ENCODE measurements at regions not wholly inside any gene's neighbourhood (a gene's known extent, or its start where the extent isn't known, plus 50 kb on each side); places are given as distances from the start of the nearest gene placed in this dataset.

GRCh38 chr21:38986806-38987632, 181.3 kb downstream of the ETS2 start:
- no peak overlapping the region for H3K4me3 ChIP-seq (ENCODE audit: low read depth, low read length)

GRCh38 chr21:38986406-38986805, 180.7 kb downstream of the ETS2 start:
- H3K4me3 ChIP-seq (ENCODE audit: low read depth, low read length), result no peak overlapping the region

GRCh38 chr21:38985568-38986378, 180.0 kb downstream of the ETS2 start:
- H3K4me3 ChIP-seq (ENCODE audit: low read depth, low read length), result no peak overlapping the region

- no peak overlapping the region for H3K4me3 ChIP-seq (ENCODE audit: low read depth, low read length)
Observed at GRCh38 chr21:38984982-38985567, 179.3 kb downstream of the ETS2 start.

- H3K4me3 ChIP-seq (ENCODE audit: low read depth, low read length), result no peak overlapping the region
Observed at GRCh38 chr21:38984568-38984967, 178.8 kb downstream of the ETS2 start.

GRCh38 chr21:38983560-38983959, 177.8 kb downstream of the ETS2 start:
- no peak overlapping the region for H3K4me3 ChIP-seq (ENCODE audit: low read depth, low read length)

- no peak overlapping the region for H3K4me3 ChIP-seq (ENCODE audit: low read depth, low read length)
Observed at GRCh38 chr21:38982804-38983203, 177.1 kb downstream of the ETS2 start.

- H3K4me3 ChIP-seq (ENCODE audit: low read depth, low read length), result no peak overlapping the region
Observed at GRCh38 chr21:38982096-38982495, 176.4 kb downstream of the ETS2 start.

GRCh38 chr21:38980416-38981313, 174.9 kb downstream of the ETS2 start:
- H3K4me3 ChIP-seq (ENCODE audit: low read depth, low read length), result no peak overlapping the region

- H3K4me3 ChIP-seq (ENCODE audit: low read depth, low read length), result no peak overlapping the region
Observed at GRCh38 chr21:38979271-38980121, 173.8 kb downstream of the ETS2 start.

- no peak overlapping the region for H3K4me3 ChIP-seq (ENCODE audit: low read depth, low read length)
Observed at GRCh38 chr21:38976900-38977299, 171.2 kb downstream of the ETS2 start.

- H3K4me3 ChIP-seq (ENCODE audit: low read depth, low read length), result no peak overlapping the region
Observed at GRCh38 chr21:38973552-38973951, 167.8 kb downstream of the ETS2 start.

- no peak overlapping the region for H3K4me3 ChIP-seq (ENCODE audit: low read depth, low read length)
Observed at GRCh38 chr21:38972078-38972477, 166.3 kb downstream of the ETS2 start.

GRCh38 chr21:38970765-38971164, 165.0 kb downstream of the ETS2 start:
- H3K4me3 ChIP-seq (ENCODE audit: low read depth, low read length), result no peak overlapping the region

- no peak overlapping the region for H3K4me3 ChIP-seq (ENCODE audit: low read depth, low read length)
Observed at GRCh38 chr21:38968887-38969543, 163.3 kb downstream of the ETS2 start.

GRCh38 chr21:38965910-38966504, 160.3 kb downstream of the ETS2 start:
- no peak overlapping the region for H3K4me3 ChIP-seq (ENCODE audit: low read depth, low read length)

- H3K4me3 ChIP-seq (ENCODE audit: low read depth, low read length), result no peak overlapping the region
Observed at GRCh38 chr21:38965241-38965640, 159.5 kb downstream of the ETS2 start.

GRCh38 chr21:38963006-38963405, 157.3 kb downstream of the ETS2 start:
- H3K4me3 ChIP-seq (ENCODE audit: low read depth, low read length), result no peak overlapping the region

GRCh38 chr21:38960251-38960650, 154.5 kb downstream of the ETS2 start:
- H3K4me3 ChIP-seq (ENCODE audit: low read depth, low read length), result no peak overlapping the region

Data from iPS-11a (cell line).